ENCODE measurements at regions not wholly inside any gene's neighbourhood (a gene's known extent, or its start where the extent isn't known, plus 50 kb on each side); places are given as distances from the start of the nearest gene placed in this dataset.
"Not testable (repeated sequence)": the region's sequence is repeated elsewhere in the genome, so short reads cannot be mapped to it uniquely, and the experiment has no call there.

DNA sequence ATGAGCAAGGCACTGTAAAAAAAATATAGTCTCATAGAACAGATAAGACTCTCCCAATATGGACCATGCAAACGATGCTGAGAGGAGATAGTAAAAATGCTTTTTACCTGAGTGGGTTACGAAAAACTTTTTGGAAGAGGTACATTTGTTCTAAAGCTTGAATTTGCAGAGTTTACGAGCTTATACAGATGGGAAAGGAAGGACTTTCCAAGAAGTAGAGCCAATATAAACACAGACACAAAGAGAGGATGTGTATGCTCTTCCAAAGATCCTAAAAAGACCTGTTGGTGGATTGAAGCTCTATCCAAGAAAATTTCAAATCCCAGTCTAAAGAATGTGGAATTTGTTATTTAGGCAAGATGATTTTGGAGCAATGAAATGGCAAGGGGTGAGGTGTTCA lies 127.1 kb upstream of the SLCO6A1 start:
- Mint-ChIP-seq H3K27me3 (ENCODE audit: low read depth) (no peaks in the 10 kb centered on the region), H3K27ac (no peak overlapping the region), H3K4me1 (ENCODE audit: low read depth) (no peaks in the 10 kb centered on the region), H3K36me3 (ENCODE audit: low read depth) (no peaks in the 10 kb centered on the region), H3K9me3 (no peaks in the 10 kb centered on the region), H3K4me3 (no peak overlapping the region)
- DNase-seq (ENCODE audit: low spot score) = no peak

DNA sequence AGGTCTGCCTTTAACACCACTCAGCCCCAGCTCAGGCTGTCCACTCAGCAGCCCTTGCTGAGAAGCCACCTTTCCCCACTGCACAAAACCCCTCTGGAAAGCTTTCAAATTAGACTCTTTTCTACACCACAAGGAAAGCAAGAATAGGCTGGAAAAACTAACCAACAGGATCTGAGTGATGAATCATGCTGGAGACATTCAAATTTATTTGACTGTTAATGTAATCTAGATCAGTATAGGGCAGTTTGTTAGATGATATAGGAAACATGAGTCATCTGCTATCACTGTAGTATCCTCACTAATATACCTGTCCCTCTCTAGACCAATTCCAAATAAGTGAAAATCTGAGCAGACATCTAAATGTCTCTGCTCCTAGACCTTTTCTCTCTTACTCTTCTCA lies 127.8 kb upstream of the PAM start:
- Mint-ChIP-seq H3K27ac (no peak overlapping the region), H3K4me3 (no peak overlapping the region), H3K4me1 (ENCODE audit: low read depth) (no peaks in the 10 kb centered on the region), H3K9me3 (no peaks in the 10 kb centered on the region), H3K36me3 (ENCODE audit: low read depth) (no peaks in the 10 kb centered on the region), H3K27me3 (ENCODE audit: low read depth) (no peaks in the 10 kb centered on the region)
- DNase-seq (ENCODE audit: low spot score) = no peak

DNA sequence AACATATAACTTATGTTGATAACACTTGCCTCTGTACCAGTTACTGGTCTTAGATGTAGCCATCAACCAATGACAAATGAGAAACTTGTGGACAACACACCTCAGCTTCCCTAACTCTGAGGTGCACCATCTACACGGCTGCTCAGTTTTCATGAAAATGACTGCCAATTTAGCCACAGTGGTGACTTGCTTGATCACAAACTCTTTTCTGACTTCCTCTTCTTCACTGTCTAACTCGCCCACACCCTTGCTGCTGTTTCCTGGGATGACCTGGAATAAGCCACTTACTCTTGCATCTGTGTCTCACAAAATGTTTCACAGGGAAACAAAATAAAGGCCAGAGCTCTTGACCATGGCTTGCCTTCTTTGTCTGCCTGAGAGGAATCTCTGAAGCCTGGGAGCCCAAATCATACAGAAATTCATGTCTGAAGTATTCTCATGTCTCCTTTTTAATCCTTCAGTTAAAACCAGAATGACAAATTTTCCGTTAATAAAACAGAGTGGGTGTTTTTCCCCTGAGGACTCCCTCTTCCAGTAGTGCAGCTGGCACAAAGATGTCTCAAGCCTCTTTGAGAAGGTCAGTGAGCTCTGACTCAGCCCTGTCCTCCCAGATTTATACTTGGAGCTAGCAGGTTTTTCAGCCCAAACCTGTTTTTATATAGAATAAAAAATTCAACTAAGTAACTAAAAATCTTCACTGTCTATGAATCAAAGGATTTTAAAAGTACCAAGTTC lies 126.5 kb upstream of the PAM start:
- Mint-ChIP-seq H3K4me3 (no peak overlapping the region), H3K27ac (no peak overlapping the region), H3K9me3 (peaks cover 2% of the 10 kb centered on the region), H3K27me3 (ENCODE audit: low read depth) (no peaks in the 10 kb centered on the region), H3K4me1 (ENCODE audit: low read depth) (no peaks in the 10 kb centered on the region), H3K36me3 (ENCODE audit: low read depth) (no peaks in the 10 kb centered on the region)
- no peak for DNase-seq (ENCODE audit: low spot score)

DNA sequence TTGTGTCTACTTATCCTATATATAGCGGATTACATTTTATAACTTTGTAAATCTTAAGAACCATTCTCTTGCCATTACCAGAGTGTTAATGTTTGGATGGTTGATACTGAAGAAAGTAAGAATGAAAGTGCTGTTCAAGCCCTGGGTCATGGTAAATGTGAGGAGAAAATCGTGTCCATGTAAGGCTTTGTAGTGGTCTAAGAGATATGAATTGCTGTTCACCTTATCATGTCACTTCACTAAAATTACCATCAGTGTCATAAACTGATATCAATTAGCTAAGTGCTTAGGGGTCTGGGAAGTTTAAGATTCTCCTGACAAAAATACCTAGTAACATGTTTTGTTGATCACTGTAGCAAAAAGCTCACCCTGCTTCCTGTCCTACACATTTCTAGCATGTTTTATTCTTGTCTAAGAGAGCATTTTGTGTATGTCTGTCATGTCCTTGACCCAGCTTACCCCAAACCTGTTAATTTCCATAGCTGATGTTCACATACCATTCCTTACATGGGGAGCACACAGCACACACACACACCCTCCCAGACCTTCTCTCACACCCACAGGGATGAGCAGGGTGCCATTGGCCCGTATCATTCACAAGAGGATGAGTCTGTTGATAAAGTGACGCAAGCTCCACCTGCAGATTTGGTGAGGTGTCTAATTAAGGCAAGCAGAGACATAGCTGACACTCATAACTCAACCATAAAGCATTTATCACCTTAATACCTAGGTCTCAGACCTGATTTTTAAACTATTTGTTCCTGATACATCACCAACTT lies 125.1 kb upstream of the PAM start:
- Mint-ChIP-seq H3K4me3 (no peak overlapping the region), H3K27ac (no peak overlapping the region), H3K4me1 (ENCODE audit: low read depth) (no peaks in the 10 kb centered on the region), H3K27me3 (ENCODE audit: low read depth) (no peaks in the 10 kb centered on the region), H3K9me3 (peaks cover 4% of the 10 kb centered on the region), H3K36me3 (ENCODE audit: low read depth) (no peaks in the 10 kb centered on the region)
- no peak for DNase-seq (ENCODE audit: low spot score)

DNA sequence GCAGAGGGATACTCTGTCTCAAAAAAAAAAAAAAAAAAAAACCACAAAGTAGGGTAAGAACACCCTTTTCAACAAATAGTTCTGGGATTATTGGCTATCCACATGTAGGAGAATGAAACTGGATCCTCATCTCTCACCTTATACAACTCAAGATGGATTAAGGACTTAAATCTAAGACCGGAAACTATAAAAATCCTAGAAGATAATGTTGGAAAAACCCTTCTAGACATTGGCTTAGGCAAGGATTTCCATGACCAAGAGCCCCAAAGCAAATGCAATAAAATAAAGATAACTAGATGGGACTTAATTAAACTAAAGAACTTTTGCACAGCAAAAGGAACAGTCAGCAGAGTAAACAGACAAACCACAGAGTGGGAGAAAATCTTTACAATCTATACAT lies 119.7 kb upstream of the PAM start:
- not testable (repeated sequence) for H3K36me3 Mint-ChIP-seq (ENCODE audit: low read depth); DNase-seq (ENCODE audit: low spot score); H3K4me3 Mint-ChIP-seq; H3K27ac Mint-ChIP-seq; H3K27me3 Mint-ChIP-seq (ENCODE audit: low read depth); H3K9me3 Mint-ChIP-seq; H3K4me1 Mint-ChIP-seq (ENCODE audit: low read depth)

DNA sequence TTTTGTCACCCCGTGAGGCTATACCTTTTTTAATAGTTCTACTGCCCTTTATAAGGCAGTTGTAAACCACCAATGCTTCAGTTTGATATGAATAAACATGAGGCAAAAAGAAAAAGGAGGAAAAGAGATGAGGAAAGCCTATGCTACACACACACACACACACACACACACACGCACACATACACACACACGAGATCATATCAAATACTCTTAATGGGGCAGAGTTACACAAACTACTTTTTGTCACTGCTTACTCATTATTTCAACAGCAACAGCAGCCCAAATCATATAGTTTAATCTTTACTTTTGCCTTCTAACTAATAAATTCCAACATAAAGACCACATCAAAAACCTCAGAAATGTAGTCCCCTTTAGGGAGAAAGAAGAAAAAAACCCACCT lies 116.8 kb upstream of the PAM start:
- H3K27ac Mint-ChIP-seq = no peak overlapping the region
- no peaks in the 10 kb centered on the region for H3K36me3 Mint-ChIP-seq (ENCODE audit: low read depth)
- no peak overlapping the region for H3K4me3 Mint-ChIP-seq
- H3K4me1 Mint-ChIP-seq (ENCODE audit: low read depth) = no peaks in the 10 kb centered on the region
- no peak for DNase-seq (ENCODE audit: low spot score)
- peaks cover 4% of the 10 kb centered on the region for H3K9me3 Mint-ChIP-seq
- no peaks in the 10 kb centered on the region for H3K27me3 Mint-ChIP-seq (ENCODE audit: low read depth)

DNA sequence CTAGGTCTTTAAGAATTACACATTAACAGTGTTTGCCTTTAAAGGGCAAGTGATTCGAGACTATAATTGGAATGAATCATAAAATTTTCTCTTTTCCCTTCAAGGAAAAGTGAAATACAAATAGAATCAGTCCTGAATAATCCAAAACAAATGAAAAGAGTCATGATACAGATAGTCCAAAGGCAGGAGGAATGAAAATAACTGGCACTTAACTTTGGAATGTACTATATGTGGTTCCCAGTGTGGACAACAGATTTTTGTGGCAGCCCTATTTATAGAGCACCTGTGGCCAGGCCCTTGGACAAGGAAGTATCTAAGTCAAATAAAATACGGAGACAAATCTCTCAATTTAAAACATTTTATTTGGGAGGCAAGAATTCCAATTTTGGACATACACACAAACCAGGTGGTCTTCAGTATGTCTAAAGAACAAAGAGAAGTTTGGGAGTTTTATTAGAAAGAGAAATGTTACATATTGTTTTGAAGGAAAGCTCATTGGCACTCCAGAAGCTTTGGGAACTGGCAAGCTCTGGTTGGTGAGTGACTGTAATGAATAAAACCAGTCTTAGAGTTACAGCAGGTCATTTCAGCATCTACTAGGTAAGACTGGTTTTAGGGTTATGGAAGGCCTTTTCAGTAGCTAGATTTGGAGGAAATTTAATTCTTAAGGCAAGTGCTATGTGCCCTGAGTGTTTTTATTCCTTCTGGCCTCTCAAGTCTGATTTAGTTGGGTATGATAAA lies 116.0 kb upstream of the PAM start:
- Mint-ChIP-seq H3K9me3 (no peaks in the 10 kb centered on the region), H3K27me3 (ENCODE audit: low read depth) (no peaks in the 10 kb centered on the region), H3K4me3 (no peak overlapping the region), H3K4me1 (ENCODE audit: low read depth) (no peaks in the 10 kb centered on the region), H3K27ac (no peak overlapping the region), H3K36me3 (ENCODE audit: low read depth) (no peaks in the 10 kb centered on the region)
- no peak for DNase-seq (ENCODE audit: low spot score)

DNA sequence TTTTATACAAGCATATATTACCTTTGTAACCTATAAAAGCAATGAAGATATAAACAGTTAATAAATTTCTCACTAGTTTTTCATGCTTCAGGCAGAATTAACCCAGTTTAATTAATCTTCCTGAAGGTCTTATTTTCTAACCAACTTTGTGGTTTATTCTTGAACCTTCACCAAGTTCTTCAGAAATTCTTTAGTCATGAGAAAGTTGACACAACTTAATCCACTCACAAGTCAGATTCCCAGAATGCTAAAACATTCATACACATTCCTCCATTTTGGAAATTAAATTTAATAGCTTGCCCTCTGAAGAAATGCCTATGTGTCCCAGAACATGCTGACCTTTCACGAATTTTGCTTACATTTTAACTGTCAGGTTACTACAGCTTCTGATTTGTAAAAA lies 105.4 kb upstream of the PAM start:
- H3K4me3 Mint-ChIP-seq = no peak overlapping the region

DNA sequence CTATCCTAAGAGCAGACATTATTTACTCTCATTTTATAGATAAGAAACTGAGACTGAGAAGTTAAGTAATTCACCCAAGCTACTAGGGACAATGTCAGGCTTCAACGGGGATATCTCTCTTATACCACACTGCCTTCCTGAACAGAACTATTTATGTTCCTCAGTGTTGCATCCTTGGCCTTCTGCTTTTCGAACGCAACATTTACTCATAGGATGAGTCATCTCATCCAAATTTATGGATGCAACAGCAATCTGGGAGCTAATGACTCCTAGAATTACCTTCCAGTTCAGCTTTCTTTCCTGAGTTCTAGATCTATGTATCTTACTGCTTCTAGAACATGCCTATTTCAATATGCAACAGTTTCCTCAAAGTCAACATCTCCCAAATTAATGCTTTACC lies 103.6 kb upstream of the PAM start:
- Mint-ChIP-seq H3K27ac (no peak overlapping the region), H3K4me3 (no peak overlapping the region), H3K4me1 (ENCODE audit: low read depth) (no peaks in the 10 kb centered on the region), H3K36me3 (ENCODE audit: low read depth) (no peaks in the 10 kb centered on the region), H3K9me3 (no peaks in the 10 kb centered on the region), H3K27me3 (ENCODE audit: low read depth) (peaks cover 5% of the 10 kb centered on the region)
- DNase-seq (ENCODE audit: low spot score) = no peak

More for the DNA sequence above, 105.4 kb upstream of the PAM start:
- Mint-ChIP-seq H3K9me3 (no peaks in the 10 kb centered on the region), H3K36me3 (ENCODE audit: low read depth) (no peaks in the 10 kb centered on the region), H3K27me3 (ENCODE audit: low read depth) (peaks cover 3% of the 10 kb centered on the region), H3K27ac (no peak overlapping the region), H3K4me1 (ENCODE audit: low read depth) (no peaks in the 10 kb centered on the region)
- no peak for DNase-seq (ENCODE audit: low spot score)

DNA sequence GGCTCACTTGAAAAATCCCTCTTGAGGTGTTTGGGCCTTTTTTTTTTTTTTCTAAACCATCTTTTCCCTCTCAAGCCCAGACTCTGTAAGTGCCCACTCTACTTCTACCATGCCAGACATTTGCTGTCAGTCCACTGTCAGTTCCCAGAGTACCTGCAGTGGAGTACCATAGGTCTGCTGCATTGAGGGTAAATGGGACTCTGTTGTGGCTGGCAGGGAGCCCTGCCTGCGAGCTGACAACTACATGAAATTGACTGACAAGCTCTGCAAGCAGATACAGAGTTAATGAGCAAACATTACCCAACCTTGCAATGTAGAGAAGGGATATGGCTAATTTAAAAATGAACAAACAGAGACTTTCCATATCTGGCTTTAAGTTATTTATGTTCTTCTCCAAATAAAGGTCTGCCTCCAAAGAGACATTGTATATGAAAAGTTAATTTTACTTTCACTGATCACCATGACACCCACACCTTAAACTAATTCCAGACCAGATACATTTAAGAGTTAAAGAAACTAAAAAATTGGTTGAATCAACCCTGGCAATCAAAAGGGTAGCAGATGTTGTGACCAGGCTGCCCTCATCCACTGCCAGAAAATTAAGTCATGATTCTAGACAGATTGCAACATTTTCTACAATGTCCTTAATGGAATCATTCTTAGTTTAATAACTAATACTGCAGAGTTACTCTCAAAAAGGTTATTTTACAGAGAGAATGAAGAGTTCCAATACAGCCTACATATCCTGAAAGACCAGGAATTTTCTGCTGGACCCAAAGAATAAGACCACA lies 100.4 kb upstream of the PAM start:
- peaks cover 7% of the 10 kb centered on the region for H3K27me3 Mint-ChIP-seq (ENCODE audit: low read depth)

DNA sequence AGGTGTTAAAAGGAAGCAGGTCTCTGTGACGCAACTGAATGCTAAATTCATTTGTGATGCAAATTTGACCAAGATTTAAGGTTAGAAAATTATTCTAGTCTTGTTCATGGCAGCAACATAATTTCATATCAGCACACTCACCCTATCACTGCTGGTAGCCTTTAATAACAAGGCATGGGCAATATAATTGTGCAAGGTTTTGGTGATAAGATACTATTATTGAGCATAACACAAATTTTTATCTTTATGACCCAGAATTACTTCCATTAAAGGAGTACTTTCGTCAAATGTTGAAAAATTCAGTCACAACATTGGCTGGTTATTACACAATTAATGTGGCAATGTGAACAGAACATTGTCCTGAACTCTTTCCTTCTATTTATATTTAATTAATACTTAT lies 96.0 kb upstream of the PAM start:
- Mint-ChIP-seq H3K27ac (no peak overlapping the region), H3K27me3 (ENCODE audit: low read depth) (peaks cover 4% of the 10 kb centered on the region), H3K4me3 (no peak overlapping the region), H3K9me3 (no peaks in the 10 kb centered on the region), H3K4me1 (ENCODE audit: low read depth) (no peaks in the 10 kb centered on the region), H3K36me3 (ENCODE audit: low read depth) (no peaks in the 10 kb centered on the region)
- DNase-seq (ENCODE audit: low spot score) = no peak

More for the DNA sequence above, 100.4 kb upstream of the PAM start:
- Mint-ChIP-seq H3K27ac (no peak overlapping the region), H3K36me3 (ENCODE audit: low read depth) (no peaks in the 10 kb centered on the region), H3K9me3 (no peaks in the 10 kb centered on the region), H3K4me3 (no peak overlapping the region), H3K4me1 (ENCODE audit: low read depth) (no peaks in the 10 kb centered on the region)
- DNase-seq (ENCODE audit: low spot score) = no peak

DNA sequence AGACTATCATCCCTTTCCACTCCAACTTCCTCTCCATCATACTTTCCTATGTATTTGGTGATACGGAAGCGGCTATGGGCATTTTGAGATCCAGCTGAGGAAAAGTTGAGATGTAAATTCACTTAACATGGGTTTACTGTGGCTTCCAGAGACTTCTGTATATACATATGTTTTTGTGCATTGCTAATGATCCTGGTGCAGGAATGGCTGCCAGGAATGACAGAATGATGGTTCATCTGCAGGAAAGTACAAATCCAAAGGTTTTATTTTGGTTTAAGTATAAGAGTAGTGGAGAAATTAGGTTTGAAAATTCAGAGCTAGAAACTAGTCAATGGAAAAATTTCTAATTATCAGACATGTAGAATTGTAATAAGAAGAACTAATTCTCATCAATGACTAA lies 95.0 kb upstream of the PAM start:
- H3K4me3 Mint-ChIP-seq = no peak overlapping the region
- DNase-seq (ENCODE audit: low spot score) = no peak
- H3K27ac Mint-ChIP-seq = no peak overlapping the region
- no peaks in the 10 kb centered on the region for H3K36me3 Mint-ChIP-seq (ENCODE audit: low read depth)
- H3K9me3 Mint-ChIP-seq = no peaks in the 10 kb centered on the region
- H3K4me1 Mint-ChIP-seq (ENCODE audit: low read depth) = no peaks in the 10 kb centered on the region
- peaks cover 2% of the 10 kb centered on the region for H3K27me3 Mint-ChIP-seq (ENCODE audit: low read depth)

DNA sequence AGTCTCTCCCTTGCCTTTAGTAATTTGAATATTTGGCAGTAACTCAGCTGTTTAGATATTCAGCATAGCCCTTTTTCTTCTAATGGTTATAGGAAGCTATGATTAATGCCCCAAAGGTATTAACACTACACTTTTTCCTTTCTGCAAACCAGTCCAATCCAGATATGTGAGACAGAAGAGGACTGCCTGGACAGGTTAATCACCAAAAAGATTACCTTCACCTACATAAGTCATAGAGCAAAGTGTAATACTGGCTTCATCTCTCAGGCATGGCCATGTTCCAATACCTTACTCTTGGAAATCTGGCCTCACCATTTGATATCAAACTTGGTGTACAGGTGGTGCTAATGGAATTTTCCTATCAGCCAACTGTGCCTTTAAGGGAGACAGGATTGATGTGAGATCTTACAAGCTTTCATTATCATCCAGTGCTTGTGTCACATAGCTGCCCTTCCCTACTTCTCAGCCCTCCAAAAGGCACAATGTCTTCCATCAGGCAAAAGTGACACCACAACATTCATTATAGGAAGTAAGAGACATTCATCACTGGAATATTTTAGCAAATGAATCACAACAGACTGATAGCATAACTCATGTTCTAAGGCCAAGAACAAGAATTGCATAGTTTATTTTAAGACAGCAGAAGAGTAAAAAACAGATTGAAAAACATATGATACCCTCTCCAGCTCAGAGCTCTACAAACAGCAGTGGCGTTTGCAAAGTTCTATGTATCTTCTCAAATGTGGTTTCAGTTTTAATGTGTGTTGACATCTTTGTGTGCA lies 91.2 kb upstream of the PAM start:
- H3K4me1 Mint-ChIP-seq (ENCODE audit: low read depth) = no peaks in the 10 kb centered on the region
- no peaks in the 10 kb centered on the region for H3K9me3 Mint-ChIP-seq
- no peaks in the 10 kb centered on the region for H3K36me3 Mint-ChIP-seq (ENCODE audit: low read depth)
- DNase-seq (ENCODE audit: low spot score) = no peak
- no peak overlapping the region for H3K4me3 Mint-ChIP-seq
- H3K27me3 Mint-ChIP-seq (ENCODE audit: low read depth) = no peaks in the 10 kb centered on the region
- H3K27ac Mint-ChIP-seq = no peak overlapping the region
